Endothelial cell of hepatic sinusoid (primary cell): ENCODE measurements at regions not wholly inside any gene's neighbourhood (a gene's known extent, or its start where the extent isn't known, plus 50 kb on each side); places are given as distances from the start of the nearest gene placed in this dataset.
"Not testable (repeated sequence)": the region's sequence is repeated elsewhere in the genome, so short reads cannot be mapped to it uniquely, and the experiment has no call there.

Experiments used
- in situ Hi-C: cut with HindIII; loops from 2 replicates; pipeline ENCODE4 v1.10.0; 2017; ENCODE audit warnings: low sequenced_read_pairs

DNA sequence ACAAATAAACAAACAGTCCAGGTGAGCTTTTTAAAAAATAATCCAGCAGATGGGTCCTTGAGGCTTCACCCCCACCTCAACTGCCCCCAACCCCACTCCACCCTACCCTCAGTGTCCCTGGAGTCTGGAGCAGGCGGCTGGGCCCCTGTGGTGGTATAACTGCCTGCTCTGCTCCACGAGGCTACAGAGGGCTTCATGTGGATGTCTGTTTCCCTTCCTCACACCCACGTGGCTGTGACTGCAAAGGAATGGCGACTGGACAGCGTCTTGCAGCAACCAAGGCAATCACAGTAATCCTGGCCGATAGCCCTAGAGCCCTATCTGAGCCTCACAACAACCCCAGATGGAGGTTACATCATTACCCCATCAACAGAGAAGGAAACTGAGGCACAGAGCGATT lies 76.5 kb downstream of the SLC2A10 start:
- in situ Hi-C loops, result no loop called here

DNA sequence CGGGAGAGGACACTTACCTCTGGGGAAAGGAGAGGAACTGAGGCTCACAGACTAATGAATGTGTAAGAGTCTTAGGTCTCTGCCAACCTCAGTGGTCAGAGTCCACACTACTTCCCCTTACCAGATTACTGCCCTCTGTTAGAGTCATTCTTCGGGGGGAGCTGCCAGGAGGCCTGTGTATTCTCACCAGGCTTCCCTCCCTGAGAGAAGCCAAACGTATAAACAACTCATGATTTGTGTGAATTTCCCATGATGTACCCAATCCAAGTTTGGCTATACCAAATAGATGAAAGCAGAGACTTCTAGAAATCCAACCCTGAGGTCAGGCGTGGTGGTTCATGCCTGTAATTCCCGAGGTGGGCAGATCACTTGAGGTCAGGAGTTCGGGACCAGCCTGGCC lies 77.1 kb downstream of the SLC2A10 start:
- in situ Hi-C loops, result no loop called here

DNA sequence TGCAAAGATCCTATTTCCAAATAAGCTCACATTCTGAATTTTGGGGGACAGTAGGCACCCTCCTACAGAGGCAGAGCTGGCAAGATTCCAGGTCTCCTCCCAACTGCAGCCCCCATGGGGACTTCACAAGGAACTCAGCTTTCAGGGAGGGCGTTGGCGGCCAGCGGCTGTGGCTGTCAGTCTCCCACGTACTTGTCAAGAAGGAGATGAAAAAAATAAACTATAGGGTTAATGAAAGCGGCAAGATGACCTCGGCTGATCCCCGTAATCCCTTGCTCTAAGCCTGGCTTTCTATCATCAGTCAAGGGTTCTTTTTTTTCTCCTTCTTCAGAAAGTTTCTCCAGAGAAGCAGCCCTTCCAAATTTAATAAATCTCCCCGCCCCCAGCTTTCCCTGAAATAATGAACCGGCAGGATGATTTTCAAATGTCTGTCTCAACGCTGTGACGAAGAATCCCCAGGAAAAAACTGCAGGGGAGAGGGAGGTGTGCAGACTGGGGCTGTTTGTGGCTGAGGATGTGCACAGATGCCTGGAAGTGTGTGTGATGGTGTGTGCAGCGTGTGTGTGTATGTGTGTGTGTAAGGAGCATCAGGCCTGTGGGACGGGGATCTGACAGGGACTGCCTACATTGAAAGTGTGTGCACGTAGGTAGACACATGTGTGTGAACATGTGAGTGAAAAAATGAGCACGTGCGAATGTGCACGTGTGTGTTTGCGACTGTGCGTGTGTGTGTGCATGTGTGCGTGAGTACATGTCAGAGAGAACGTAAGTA lies 78.7 kb downstream of the SLC2A10 start:
- in situ Hi-C loops, result no loop called here

DNA sequence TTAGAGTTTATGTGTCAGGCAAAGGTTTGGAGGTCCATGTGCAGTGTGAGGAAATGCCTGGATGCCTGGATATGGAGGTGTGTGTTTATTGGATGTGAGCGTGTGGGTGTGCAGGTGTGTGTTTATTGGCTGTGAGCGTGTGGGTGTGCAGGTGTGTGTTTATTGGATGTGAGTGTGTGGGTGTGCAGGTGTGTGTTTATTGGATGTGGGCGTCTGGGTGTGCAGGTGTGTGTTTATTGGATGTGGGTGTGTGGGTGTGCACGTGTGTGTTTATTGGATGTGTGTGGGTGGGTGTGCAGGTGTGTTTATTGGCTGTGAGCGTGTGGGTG lies 79.3 kb downstream of the SLC2A10 start:
- in situ Hi-C loops, result not testable (repeated sequence)

DNA sequence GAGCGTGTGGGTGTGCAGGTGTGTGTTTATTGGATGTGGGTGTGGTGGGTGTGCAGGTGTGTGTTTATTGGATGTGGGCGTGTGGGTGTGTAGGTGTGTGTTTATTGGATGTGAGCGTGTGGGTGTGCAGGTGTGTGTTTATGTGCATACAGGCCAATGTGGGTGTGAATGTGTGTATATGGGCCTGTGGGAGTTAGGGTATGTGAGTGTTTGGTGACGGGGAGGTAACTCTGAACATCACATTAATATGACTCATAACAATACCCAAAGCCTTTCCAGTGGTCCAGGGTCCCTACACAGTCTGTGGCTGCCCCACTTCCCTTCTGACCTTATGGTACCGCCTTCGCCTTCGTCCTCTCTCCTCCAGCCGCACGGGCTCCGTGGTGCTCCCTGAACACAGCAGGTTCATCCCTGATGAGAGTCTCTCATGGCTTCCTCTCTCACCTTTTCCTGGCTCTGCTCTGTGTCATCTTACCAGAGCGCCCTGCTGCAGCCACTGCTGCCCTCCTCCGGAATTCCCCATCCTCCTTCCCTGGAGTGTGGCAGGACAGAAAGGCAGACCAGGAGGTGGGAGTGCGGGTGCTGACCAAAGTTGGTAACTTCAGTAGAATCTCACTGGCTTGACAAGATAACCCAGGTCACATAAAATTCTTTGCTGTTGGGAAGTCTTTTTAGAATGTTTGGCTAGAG lies 80.0 kb downstream of the SLC2A10 start:
- in situ Hi-C loops, result no loop called here

DNA sequence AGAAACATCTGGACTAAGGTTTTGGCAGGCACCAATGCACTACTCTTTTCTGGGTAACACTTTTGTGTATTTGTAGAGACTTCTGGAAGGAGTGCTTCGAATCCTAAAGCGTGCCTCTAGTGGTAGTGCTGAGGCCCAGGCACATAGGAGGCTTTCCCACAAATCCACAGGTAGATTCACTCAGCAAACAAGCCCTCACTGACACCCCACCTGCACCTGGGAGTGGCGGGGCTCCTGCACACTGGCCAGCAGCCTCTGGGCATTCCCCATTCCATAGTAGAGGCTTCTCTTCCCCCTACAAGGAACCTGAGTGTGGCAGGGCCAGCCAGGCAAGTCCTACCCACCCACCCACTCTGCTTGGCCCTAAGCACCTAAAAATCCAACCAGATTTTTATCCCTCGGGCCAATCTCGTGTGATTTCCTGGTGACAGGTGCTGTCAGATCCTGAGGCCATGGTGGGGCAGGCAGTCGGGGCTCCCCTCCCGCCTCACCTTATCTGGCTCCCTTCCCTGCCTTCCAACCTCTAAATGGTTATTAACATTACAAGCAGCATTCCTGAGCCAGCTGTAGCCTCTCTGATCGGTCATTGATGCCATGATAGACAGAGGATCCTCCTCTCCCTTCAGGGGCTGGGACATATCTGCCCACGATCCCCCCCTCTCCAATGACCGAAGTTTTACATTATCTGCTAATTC lies 82.4 kb downstream of the SLC2A10 start:
- in situ Hi-C loops, result no loop called here

DNA sequence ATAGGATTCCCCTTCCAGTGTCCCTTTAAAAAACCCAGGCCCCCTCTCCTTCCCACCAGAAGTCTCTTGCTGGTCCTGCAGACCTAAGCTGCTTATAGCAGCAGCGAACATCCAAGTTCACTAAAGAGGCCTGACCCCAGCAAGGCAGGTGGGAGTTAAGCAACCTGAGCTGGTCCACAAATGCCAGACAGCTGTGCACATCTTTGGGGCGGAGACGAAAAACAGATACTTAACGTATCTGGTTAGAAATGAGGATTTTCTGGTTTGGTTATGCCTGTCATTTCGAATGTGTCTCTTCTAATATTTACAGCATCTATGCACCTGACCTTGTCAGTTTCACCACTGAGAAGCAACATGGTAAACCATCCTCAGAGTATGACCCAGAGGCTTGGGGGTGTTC lies 87.8 kb downstream of the SLC2A10 start:
- in situ Hi-C loops, result no loop called here

DNA sequence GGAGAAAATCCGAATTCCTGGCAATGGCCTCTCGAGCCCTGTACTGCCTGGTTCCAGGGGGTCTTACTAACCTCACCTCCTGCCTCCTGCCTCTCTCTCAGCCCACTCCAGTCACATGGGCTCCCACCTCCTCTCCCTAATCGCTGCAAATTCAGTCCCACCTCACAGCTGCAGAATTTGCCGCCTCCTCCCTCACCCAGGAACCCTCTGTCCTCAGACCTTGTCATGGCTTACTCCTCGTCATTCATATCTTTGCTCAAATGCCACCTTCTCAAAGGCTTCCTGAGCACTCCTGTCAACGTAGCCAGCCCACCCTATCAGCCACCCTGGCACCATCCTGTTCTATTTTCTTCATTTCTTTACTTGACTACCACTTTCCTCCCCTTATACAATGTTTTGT lies 89.0 kb downstream of the SLC2A10 start:
- in situ Hi-C loops, result no loop called here

DNA sequence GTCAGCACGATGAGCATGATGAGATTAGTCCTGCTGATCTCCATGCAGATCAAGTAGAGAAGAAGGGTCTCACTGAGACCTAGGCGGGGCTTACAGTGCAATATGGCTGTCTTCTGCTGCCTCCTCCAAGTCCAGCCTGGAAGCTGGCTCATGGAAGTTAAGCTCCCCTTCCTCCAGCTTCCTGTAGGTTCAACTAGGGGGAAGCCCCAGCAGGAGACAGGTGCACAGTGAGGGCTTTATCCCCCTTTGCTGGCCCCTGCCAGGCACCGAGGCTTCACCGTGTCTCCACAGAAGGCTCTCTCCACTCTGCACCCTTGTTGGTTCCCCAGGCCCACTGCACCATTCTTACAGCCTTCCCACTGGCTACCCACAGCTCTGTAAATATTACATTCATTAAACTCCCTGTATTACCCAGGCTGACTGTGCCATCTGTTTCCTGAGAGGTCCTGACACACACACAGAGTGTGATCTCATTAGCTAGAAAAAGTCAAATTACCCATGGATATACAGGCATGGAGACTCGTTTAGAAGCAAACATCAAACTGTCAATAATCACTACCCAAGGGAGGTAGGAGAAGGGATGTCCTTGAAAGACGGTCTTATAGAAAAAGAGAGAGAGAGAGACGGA lies 90.4 kb downstream of the SLC2A10 start:
- in situ Hi-C loops, result no loop called here

DNA sequence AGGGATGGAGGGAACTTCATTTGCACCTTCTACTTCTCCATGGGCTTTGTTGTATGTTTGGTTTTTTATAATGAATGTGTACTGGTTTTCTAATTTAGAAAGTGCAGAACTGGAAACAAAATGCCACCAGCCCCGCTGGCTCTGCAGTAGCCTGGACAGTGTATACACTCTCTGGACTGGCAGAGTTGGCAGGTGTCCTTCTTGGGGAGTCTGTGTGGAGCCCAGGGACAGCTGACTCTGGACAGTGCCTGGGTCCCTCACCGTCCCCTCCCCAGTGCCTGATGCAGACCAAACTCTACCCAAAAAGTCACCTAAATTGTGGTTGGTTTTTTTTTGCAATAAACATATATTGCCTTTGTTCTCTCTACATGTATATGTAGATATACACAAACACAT lies 91.0 kb downstream of the SLC2A10 start:
- in situ Hi-C loops, result no loop called here

DNA sequence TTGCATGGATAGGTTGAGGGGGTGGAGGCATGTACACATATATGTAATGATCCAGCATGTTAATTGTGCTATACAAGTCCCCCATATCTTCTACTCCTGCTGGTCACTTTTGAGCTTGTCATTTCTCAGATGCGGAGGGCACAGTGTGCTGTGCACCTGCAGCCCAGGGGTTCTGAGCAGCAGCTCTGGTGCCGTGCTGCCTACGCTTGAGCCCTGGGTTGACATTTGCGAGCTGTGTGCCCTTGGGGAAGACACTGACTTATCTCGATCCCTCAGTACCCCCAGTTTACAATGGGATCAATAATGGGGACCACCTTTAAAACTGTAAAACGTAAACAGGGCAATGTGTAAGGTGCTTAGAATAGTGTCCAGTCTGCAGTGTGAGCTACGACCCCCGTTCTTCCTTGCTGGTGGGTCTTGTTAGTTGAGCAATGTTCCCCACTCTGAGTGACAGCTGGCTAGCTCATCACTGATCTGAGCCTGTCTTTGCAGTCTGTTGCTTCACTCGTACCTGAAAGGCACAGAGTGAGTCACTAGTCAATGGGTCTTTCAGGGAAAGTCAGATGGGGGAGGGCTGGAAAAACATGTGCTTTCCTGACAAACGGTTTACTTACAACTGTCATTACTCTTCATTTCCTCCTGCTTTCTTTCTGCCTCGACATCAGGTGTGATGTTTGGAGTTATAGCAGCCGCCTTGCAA lies 91.7 kb downstream of the SLC2A10 start:
- in situ Hi-C loops, result no loop called here

DNA sequence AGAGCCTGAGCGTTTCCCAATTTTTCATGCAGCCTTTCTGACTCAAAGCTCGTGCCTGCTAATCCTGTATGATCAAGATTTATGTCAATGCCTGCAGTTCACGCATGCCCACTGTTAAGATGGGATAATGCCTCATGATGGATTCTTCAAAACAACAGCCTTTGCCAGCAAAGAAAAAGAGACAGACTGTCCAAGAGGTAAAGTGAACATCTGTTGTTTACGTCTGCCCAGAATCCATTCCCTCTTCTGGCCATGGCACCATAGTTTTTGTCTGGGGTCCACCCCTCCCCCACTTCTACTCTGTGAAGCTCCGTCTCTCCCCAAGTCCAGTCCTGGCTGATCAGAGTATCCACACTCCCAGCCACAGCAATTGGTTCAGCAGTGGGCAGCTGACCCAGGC lies 91.9 kb upstream of the EYA2 start:
- in situ Hi-C loops, result no loop called here

DNA sequence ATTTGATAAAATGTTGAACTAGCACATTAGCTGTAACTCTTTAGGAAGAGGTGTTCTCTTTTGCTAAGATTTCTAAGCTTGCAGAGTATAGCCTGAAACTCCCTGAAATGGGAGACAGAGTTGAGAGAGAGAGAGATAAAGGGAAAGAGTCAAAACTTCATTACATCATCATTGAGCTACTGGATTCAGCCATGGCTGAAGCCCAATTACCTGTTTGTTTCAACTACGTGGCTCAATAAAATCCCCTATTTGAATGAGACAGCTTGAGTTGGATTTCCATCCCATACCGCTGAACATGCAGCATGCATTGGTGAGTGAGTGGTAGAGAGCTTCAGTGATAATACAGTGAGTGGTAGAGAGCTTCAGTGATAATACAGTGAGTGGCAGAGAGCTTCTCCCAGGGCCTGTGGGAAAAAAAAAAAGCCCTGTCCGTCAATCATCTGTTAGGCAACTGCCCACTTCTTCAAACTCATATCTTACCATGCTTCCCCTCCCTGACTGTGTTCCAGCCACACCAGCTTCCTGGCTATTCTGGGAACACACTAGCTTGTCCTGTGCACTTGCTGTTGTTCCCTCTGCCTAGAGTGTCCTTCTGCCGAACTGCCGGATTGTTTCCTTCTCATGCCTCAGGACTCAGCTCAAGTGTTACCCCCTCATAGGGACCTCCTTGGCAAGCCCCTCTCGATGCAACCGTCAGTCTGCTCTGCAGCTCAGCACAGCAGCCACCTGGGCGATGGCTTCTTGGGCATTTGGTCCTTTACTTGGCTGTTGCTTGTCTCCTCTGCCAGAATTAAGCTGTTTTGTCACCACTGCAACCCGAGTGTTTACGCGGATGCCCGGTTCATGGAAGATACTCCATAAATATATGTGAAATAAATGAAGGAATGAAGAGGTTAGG lies 91.3 kb upstream of the EYA2 start:
- in situ Hi-C loops, result no loop called here

DNA sequence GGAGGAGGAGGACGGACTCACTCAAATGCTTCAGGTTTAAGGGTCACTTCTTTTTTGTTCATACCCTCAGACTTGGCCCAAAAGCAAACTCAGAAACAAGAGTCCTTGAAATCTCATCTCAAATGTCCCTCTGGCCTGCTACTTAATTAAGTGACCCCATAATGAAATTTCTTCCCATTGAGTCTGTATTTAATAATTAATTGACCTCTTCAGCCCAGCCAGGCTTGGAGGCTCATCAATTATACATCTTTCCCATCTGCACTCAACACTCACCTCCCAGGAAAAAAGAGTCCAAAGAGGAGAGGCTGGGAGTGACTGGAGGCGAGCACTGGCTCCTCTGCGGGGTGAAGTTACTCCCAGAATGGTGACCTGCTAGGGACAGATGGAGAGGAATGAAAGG lies 90.5 kb upstream of the EYA2 start:
- in situ Hi-C loops, result no loop called here

DNA sequence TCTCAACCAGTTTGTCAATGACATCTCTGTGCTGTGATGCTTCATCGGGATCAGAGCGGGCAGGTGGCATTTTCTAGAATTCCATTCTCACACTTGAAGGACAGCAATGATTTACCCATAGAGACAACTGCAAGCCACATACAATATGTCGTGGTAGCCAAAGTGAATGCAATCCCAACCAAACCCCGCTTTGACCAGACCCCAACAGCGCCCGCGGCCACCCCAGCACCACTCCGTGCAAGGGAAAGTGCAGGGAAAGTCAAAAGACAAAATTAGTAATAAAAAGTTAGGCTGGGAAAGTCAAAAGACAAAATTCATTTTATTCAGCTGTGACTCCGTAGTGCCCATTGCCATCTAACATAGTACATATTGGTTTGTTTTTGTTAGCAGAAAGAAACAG lies 88.8 kb upstream of the EYA2 start:
- in situ Hi-C loops, result no loop called here

DNA sequence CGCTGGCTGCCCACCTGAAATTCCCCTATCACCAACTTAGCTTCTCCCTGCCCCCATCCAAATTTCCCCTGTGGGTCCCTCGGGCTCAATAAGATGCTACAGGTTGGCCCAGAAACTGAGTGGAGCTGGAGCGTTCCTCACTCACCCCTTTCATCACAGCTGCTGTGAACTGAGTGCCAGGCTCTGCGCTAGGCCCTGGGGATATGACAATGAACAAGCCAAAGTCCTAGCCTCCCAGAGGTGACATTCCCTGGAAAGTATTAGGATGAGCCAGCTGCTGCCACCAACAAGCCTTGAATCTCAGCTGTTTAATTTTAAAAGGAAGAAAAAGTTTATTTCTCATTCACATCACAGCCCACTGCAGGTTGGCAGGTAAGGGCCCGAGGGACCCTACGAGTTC lies 86.6 kb upstream of the EYA2 start:
- in situ Hi-C loops, result no loop called here

DNA sequence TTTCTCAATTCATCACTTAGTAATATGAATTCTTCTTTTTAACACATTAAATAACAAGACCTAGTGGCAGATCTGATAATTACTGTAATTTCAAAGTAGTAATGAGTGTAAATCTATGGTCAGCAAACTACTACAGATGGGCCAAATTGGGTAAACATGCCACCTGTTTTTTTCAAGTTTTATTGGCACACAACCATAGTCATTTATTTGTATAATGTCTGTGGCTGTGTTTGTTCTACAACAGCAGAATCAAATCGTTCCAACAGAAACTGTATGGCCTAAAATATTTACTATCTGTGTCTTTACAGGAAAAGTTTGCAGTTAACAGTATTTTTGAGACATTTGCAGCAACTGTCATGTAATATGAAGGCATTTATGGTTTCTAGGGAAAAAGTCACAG lies 86.1 kb upstream of the EYA2 start:
- in situ Hi-C loops, result no loop called here

DNA sequence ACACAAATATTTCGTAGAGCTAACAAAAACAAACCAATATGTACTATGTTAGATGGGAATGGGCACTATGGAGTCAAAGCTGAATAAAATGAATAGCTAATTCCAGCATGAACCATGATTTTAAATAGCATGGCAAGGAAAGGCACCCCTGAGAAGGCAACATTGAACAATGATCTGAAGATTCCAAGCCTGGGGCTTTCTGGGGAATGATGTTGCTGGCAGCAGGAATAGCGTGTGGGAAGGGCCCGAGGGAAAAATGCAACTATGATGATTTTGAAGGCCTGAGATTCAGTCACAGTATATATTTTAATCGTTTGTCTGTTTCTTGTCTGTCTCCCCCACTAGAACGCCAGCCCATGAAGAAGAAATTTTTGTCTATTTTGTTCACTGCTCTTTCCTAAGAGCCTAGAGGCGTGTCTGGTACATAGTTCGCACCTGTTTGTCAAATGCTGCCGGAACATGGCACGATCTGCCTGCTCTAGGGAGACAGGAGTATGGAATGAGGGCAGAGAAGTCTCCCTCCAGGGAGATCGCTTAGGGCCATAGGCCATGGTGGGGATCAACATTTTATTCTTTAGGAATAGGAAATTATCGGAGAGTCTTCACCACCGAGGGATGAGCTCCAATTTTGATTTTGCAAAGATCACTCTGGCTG lies 84.8 kb upstream of the EYA2 start:
- in situ Hi-C loops, result no loop called here

DNA sequence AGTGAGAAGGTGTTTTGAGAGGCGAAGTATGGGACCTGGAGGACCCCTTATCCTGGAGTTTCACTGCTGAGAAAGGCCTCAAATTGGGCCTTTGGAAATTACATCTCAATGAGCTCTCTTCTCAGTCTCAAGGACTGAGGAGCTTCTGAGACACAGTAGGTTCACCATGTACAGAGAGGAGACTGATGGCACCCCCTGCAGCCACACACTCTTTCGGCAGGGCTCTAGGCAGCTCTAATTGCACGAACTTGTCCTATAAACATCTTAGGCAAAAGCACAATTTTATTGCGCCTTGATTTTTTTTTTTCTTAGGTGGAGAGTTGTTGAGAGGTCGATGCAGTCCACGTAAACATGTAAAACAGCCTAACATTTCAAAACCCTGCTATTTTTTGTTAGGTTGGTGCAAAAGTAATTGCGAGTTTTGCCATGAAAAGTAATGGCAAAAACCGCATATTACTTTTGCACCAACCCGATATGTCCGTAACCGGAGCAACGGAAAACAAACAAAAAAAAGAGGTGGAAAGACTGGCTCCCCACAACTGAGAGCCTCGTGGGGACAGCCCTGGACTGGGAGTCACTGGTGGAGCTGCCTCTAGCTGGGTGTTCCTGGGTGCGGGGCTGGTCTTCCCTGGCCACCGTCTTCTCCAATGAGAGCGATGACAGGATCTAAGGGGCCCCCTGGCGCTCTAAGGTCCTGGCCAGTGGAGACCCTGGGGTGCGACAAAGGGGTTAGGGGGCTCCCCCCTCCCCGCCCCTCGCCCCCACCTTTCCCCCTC lies 84.0 kb upstream of the EYA2 start:
- in situ Hi-C loops, result no loop called here
